NB4 (cell line): ENCODE measurements at regions not wholly inside any gene's neighbourhood (a gene's known extent, or its start where the extent isn't known, plus 50 kb on each side); places are given as distances from the start of the nearest gene placed in this dataset.

Experiments used
- DNase-seq: peaks from one replicate; pipeline ENCODE4 v3.0.0; 2010; ENCODE audit warnings: low read depth
- H3K4me3 ChIP-seq: one replicate; pipeline ENCODE4 v1.5.1; 2011; ENCODE audit warnings: mild to moderate bottlenecking, low read depth, low read length, moderate library complexity
- MYC ChIP-seq: IDR thresholded peaks from 2 replicates; pipeline ENCODE4 v1.6.1; 2011; ENCODE audit warnings: low read depth, low read length
- POLR2A ChIP-seq: IDR thresholded peaks from 2 replicates; pipeline ENCODE4 v1.6.1; 2011; ENCODE audit warnings: mild to moderate bottlenecking; ENCODE audit not compliant: insufficient read length; ENCODE audit errors: extremely low read depth
- TF ChIP-seq, protein P1 (sequence below): IDR thresholded peaks from 2 replicates; pipeline ENCODE4 v1.6.1; 2011; ENCODE audit warnings: low read depth, low read length
- TF ChIP-seq, protein P2 (sequence below): IDR thresholded peaks from one replicate; pipeline ENCODE4 v1.5.1; 2012; ENCODE audit warnings: low read depth, low read length

DNA sequence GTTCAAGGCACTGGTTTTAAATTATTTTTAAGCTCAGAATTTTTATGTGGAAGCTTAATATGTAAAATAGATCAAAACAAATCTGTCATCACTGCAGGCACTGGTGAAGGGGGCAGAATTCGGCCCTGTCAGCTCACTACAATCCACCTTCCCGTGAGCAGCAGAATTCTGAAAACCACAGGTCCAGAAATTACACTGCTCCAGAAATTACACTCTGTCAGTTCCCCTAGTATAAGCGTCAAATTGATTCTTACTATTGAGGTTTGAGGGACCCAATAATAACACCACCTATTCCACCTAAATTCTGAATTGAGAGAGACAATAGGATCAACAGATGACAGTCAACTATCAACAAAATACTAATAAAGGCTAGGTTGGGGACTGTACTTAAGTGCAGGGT, 245.5 kb downstream of the PHLDA1 start:
- TF ChIP-seq MYC (no peak), POLR2A (no peak)
- TF ChIP-seq, protein P1, sequence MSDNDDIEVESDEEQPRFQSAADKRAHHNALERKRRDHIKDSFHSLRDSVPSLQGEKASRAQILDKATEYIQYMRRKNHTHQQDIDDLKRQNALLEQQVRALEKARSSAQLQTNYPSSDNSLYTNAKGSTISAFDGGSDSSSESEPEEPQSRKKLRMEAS, result no peak
- TF ChIP-seq, protein P2, sequence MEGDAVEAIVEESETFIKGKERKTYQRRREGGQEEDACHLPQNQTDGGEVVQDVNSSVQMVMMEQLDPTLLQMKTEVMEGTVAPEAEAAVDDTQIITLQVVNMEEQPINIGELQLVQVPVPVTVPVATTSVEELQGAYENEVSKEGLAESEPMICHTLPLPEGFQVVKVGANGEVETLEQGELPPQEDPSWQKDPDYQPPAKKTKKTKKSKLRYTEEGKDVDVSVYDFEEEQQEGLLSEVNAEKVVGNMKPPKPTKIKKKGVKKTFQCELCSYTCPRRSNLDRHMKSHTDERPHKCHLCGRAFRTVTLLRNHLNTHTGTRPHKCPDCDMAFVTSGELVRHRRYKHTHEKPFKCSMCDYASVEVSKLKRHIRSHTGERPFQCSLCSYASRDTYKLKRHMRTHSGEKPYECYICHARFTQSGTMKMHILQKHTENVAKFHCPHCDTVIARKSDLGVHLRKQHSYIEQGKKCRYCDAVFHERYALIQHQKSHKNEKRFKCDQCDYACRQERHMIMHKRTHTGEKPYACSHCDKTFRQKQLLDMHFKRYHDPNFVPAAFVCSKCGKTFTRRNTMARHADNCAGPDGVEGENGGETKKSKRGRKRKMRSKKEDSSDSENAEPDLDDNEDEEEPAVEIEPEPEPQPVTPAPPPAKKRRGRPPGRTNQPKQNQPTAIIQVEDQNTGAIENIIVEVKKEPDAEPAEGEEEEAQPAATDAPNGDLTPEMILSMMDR, result no peak
- no peak overlapping the region for H3K4me3 ChIP-seq
- no peak for DNase-seq

DNA sequence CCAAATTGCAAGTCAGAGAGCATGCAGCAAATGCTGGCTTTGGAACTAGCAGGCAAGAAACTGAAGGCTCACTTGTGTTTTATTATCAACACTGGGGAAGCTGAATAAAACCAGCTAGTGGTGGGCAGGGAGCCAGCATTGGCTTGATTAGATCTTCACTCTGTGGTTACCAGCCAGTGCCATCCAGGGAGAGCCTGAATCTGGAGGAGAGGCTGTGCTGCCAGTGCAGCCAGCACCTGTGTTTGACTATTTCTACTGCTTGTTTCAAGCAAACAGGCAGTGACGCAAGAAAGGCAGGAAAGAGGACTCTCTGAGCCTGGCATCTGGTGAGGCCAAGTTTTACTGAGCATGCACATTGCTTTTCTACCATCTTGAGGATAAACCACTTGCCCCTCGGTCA, 247.0 kb downstream of the PHLDA1 start:
- TF ChIP-seq MYC (no peak), POLR2A (no peak)
- TF ChIP-seq, protein P1, result no peak
- TF ChIP-seq, protein P2, result no peak
- DNase-seq, result peak; percentile 51
- no peak overlapping the region for H3K4me3 ChIP-seq

DNA sequence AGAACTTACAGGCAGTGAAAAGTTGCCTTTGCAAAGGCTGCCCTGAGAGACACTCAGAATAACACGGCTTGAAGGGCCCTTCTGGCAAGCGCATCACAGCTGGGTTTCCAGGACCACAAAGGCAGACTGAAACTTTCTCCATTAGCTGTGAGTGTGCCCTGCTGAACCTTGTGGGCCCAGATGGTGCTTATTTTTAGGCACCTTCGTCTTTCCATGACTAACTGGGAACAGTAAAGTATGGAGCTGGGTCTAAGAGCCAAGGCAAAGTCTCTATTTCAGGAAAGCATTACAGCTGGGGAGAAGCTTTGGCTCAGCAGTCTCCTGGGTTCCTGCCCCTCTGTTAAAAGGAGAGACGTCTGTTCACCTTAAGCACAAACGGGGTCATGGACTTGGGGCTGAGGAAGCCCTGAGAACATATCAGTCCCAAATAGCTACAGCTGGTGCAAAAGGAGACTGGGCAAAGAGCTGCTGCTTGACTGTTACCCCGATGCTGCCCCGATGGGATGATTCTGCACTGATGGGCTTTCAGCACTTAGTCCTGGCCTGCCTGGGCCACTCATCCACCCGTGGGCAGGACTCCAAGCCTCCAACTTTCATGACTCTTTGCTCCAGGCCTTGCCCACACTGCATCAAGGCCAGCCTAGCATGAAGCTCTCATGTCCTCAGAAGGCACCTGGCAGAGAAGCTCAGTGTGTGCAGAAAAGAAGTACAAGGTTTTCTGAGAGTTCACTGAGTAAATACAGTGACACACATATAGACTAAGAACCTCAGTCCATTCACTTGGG, 248.3 kb downstream of the PHLDA1 start:
- no peak for DNase-seq
- H3K4me3 ChIP-seq, result no peak overlapping the region
- TF ChIP-seq MYC (no peak), POLR2A (no peak)
- TF ChIP-seq, protein P1, result no peak
- TF ChIP-seq, protein P2, result no peak

DNA sequence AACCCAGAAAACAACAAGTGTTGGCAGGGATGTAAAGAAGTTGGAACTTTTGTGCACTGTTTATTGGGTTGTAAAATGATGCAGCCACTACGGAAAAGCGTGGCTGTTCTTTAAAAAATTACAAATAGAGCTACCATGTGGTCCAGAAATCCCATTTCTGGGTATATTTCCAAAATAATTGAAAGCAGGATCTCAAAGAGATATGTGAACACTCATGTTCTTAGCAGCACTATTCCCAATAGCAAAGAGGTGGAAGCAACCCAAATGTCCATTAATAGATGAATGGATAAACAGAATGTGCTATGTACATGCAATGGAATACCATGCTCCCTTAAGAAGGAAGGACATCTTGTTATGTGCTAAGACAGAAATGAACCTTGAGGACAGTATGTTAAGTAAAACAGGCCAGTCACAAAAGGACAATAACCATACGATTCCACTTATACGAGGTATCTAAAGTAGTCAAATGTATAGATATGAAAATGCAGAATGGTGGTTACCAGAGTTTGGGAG, 249.5 kb downstream of the PHLDA1 start:
- DNase-seq, result no peak
- TF ChIP-seq, protein P1, result no peak
- TF ChIP-seq POLR2A (no peak), MYC (no peak)
- TF ChIP-seq, protein P2, result no peak
- H3K4me3 ChIP-seq, result no peak overlapping the region

DNA sequence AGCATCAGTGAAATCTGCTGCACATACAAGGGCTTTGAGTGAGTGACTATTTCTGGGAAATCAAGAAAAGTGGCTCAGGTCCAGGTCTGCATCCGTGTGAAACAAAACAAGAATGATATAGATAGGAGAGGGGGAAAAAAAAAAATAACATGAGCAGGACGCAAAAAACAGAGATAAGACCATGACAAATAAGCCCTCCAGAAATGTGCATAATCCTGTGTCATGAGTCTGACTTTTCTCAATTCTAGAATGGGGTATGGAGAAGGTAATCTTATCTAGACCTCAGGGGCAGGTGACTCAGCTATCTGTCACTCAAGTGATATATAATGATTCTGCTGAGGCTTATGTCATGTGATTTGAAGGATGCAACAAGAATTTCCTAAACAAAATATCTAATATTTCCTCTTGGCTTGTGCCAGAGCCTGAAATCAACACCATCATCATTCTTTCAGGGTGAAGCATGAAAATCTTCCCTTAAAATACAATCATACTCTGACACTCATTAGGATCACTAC, 250.0 kb downstream of the PHLDA1 start:
- no peak for DNase-seq
- TF ChIP-seq MYC, result no peak
- TF ChIP-seq, protein P2, result no peak
- TF ChIP-seq POLR2A, result no peak
- TF ChIP-seq, protein P1, result no peak
- no peak overlapping the region for H3K4me3 ChIP-seq
